ENCODE measurements at regions not wholly inside any gene's neighbourhood (a gene's known extent, or its start where the extent isn't known, plus 50 kb on each side); places are given as distances from the start of the nearest gene placed in this dataset.

DNA sequence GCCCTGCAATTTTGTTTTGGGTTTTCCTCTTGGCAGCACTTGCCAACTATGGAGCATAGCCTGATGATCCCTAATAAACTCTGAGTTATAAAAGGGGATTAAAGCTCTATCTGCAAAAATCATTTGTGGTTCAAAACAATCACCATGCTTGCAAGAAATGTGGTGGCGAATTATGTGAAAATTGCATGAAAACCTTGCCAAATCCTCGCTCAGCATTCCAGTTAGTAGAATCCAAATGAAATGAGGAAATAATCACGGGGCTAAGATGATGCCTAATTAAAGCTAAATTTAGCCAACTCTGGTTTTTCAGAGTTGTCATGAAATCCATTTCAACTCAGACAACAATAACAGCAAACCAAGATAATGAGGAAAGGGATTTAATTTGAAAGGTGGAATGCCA, 73.0 kb upstream of the PROK2 start:
- H3K9me3 Mint-ChIP-seq: peaks cover 11% of the 10 kb centered on the region
- H3K27ac Mint-ChIP-seq: no peak overlapping the region
- intact Hi-C loops (cut with micrococcal nuclease): no loop called here
- POLR2A ChIA-PET: no interaction called here
- no peak for DNase-seq
- no peak for ATAC-seq (ENCODE audit: low read depth)
- peaks cover 51% of the 10 kb centered on the region for H3K27me3 Mint-ChIP-seq
- CTCF ChIA-PET: no interaction called here
- H3K4me3 Mint-ChIP-seq: no peak overlapping the region
- TF ChIP-seq, protein P1, sequence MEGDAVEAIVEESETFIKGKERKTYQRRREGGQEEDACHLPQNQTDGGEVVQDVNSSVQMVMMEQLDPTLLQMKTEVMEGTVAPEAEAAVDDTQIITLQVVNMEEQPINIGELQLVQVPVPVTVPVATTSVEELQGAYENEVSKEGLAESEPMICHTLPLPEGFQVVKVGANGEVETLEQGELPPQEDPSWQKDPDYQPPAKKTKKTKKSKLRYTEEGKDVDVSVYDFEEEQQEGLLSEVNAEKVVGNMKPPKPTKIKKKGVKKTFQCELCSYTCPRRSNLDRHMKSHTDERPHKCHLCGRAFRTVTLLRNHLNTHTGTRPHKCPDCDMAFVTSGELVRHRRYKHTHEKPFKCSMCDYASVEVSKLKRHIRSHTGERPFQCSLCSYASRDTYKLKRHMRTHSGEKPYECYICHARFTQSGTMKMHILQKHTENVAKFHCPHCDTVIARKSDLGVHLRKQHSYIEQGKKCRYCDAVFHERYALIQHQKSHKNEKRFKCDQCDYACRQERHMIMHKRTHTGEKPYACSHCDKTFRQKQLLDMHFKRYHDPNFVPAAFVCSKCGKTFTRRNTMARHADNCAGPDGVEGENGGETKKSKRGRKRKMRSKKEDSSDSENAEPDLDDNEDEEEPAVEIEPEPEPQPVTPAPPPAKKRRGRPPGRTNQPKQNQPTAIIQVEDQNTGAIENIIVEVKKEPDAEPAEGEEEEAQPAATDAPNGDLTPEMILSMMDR (IDR thresholded peaks at IDR 0.05): no peak
- H3K36me3 Mint-ChIP-seq (ENCODE audit: low read depth): no peaks in the 10 kb centered on the region
- no peaks in the 10 kb centered on the region for H3K4me1 Mint-ChIP-seq

DNA sequence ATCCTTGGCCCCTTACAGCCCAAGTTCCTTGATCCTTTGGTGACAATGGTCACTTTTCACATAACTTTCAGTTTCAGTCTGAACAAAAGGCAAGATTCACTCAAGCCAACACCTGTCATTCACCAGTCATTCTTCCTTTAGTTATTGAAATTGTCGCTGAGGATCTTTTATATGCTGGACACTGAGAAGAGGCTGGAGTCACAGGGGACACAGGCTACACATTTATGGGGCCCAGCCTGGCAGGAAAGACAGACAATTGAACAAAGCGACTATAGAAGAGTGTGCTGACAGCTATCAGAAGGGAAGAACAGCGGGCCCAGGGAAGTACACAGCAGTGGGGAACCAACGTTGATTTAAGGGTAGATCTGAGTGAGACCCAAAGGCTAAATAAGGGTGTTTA, 69.8 kb upstream of the PROK2 start:
- ATAC-seq (ENCODE audit: low read depth) (no peak), DNase-seq (no peak)
- Mint-ChIP-seq H3K9me3 (no peaks in the 10 kb centered on the region), H3K27ac (no peak overlapping the region), H3K27me3 (peaks cover 39% of the 10 kb centered on the region), H3K4me1 (no peaks in the 10 kb centered on the region), H3K4me3 (no peak overlapping the region), H3K36me3 (ENCODE audit: low read depth) (no peaks in the 10 kb centered on the region)
- ChIA-PET POLR2A (no interaction called here), CTCF (no interaction called here)
- TF ChIP-seq, protein P1 (IDR thresholded peaks at IDR 0.05): no peak
- intact Hi-C loops (cut with micrococcal nuclease): no loop called here

DNA sequence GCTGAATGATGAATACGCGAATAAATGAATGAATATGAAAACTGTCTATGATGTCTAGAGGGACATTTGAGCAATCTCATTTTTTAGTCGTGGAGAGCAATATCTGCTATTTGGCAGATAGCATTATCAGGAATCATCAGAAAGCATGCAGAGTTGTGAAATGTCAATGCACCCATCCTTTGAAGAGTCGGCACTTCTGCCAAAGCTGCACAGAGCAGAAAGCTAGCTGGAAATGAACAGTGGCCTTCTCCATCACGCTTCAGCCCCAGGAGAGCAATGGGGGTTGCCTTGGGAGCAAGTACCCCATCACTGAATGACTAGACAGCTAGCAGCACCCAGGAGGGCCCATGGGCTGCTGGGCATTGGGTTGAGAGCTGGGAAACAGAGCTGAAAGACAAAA, 69.1 kb upstream of the PROK2 start:
- H3K27ac Mint-ChIP-seq: no peak overlapping the region
- no peak for ATAC-seq (ENCODE audit: low read depth)
- no peaks in the 10 kb centered on the region for H3K36me3 Mint-ChIP-seq (ENCODE audit: low read depth)
- TF ChIP-seq, protein P1 (IDR thresholded peaks at IDR 0.05): no peak
- intact Hi-C loops (cut with micrococcal nuclease): no loop called here
- POLR2A ChIA-PET: no interaction called here
- no peaks in the 10 kb centered on the region for H3K4me1 Mint-ChIP-seq
- H3K4me3 Mint-ChIP-seq: no peak overlapping the region
- no peak for DNase-seq
- H3K9me3 Mint-ChIP-seq: no peaks in the 10 kb centered on the region
- peaks cover 34% of the 10 kb centered on the region for H3K27me3 Mint-ChIP-seq
- CTCF ChIA-PET: no interaction called here

DNA sequence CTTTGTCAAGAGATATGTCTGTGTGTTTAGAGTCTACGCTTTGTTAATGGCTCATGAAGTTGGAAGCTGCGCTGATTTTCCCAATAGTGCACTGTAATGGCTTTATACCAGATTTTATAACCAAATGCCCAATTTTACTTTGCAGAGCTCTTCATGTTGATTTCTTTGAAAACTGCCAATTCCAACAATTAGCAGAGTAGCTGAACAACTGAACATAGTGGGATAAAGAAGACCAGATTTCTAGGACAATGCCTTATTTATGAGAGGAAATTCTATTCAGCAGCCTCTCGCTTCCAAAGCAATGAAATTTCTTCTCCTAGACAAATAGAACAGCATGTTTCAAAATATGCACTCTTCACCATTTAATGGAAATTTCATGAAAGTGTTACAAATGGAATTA, 66.9 kb upstream of the PROK2 start:
- Mint-ChIP-seq H3K27ac (no peak overlapping the region), H3K9me3 (no peaks in the 10 kb centered on the region), H3K27me3 (peaks cover 23% of the 10 kb centered on the region), H3K4me3 (no peak overlapping the region), H3K36me3 (ENCODE audit: low read depth) (no peaks in the 10 kb centered on the region), H3K4me1 (no peaks in the 10 kb centered on the region)
- DNase-seq (no peak), ATAC-seq (ENCODE audit: low read depth) (no peak)
- intact Hi-C loops (cut with micrococcal nuclease): no loop called here
- POLR2A ChIA-PET: no interaction called here
- CTCF ChIA-PET: no interaction called here
- TF ChIP-seq, protein P1 (IDR thresholded peaks at IDR 0.05): no peak

DNA sequence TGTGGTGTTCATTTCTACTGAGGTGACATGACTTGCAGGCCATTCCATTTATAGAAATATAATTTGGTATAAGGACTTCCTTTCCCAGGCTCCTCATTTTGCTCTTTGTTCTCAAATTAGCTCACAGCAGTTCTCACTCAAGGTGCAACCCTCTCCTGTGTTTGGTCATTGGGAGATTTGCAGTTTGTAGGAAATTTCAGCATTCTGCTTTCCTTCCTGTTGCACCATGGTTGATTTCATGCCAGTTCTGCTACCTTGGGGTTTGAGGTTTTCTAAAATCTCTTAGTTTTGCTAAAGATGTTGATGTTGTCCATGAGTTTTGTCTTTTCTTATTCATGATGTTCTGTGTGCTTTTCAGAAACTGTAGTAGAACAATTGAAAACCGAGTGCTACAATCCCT, 65.7 kb upstream of the PROK2 start:
- Mint-ChIP-seq H3K4me1 (no peaks in the 10 kb centered on the region), H3K4me3 (no peak overlapping the region), H3K27ac (no peak overlapping the region), H3K36me3 (ENCODE audit: low read depth) (no peaks in the 10 kb centered on the region), H3K9me3 (no peaks in the 10 kb centered on the region), H3K27me3 (peaks cover 16% of the 10 kb centered on the region)
- TF ChIP-seq, protein P1 (IDR thresholded peaks at IDR 0.05): no peak
- no peak for DNase-seq
- ChIA-PET CTCF (no interaction called here), POLR2A (no interaction called here)
- ATAC-seq (ENCODE audit: low read depth): no peak
- intact Hi-C loops (cut with micrococcal nuclease): no loop called here
